ENCODE measurements at regions not wholly inside any gene's neighbourhood (a gene's known extent, or its start where the extent isn't known, plus 50 kb on each side); places are given as distances from the start of the nearest gene placed in this dataset.

- TF ChIP-seq CTCF (IDR thresholded peaks at IDR 0.05; ENCODE audit: insufficient read depth, low read depth, low read length, missing control alignments), result no peak
- H3K4me3 ChIP-seq (ENCODE audit: low read depth, low read length), result no peak overlapping the region
- no peak for DNase-seq (ENCODE audit: low read depth)
Measured at GRCh38 chr1:104852151-104852550, 1102.5 kb downstream of the AMY1C start.

- no peak for DNase-seq (ENCODE audit: low read depth)
- no peak overlapping the region for H3K4me3 ChIP-seq (ENCODE audit: low read depth, low read length)
- TF ChIP-seq CTCF (IDR thresholded peaks at IDR 0.05; ENCODE audit: insufficient read depth, low read depth, low read length, missing control alignments), result no peak
Measured at GRCh38 chr1:104853276-104853675, 1103.6 kb downstream of the AMY1C start.

GRCh38 chr1:104854529-104854928, 1104.8 kb downstream of the AMY1C start:
- TF ChIP-seq CTCF (IDR thresholded peaks at IDR 0.05; ENCODE audit: insufficient read depth, low read depth, low read length, missing control alignments), result no peak
- DNase-seq (ENCODE audit: low read depth), result no peak
- no peak overlapping the region for H3K4me3 ChIP-seq (ENCODE audit: low read depth, low read length)

- DNase-seq (ENCODE audit: low read depth), result no peak
- TF ChIP-seq CTCF (IDR thresholded peaks at IDR 0.05; ENCODE audit: insufficient read depth, low read depth, low read length, missing control alignments), result no peak
- no peak overlapping the region for H3K4me3 ChIP-seq (ENCODE audit: low read depth, low read length)
Measured at GRCh38 chr1:104855550-104855949, 1105.9 kb downstream of the AMY1C start.

GRCh38 chr1:104856091-104856490, 1106.4 kb downstream of the AMY1C start:
- TF ChIP-seq CTCF (IDR thresholded peaks at IDR 0.05; ENCODE audit: insufficient read depth, low read depth, low read length, missing control alignments), result no peak

GRCh38 chr1:104856518-104856917, 1106.8 kb downstream of the AMY1C start:
- TF ChIP-seq CTCF (IDR thresholded peaks at IDR 0.05; ENCODE audit: insufficient read depth, low read depth, low read length, missing control alignments), result no peak
- H3K4me3 ChIP-seq (ENCODE audit: low read depth, low read length), result no peak overlapping the region
- no peak for DNase-seq (ENCODE audit: low read depth)

More at GRCh38 chr1:104856091-104856490, 1106.4 kb downstream of the AMY1C start:
- DNase-seq (ENCODE audit: low read depth), result no peak
- no peak overlapping the region for H3K4me3 ChIP-seq (ENCODE audit: low read depth, low read length)

- no peak for DNase-seq (ENCODE audit: low read depth)
- no peak overlapping the region for H3K4me3 ChIP-seq (ENCODE audit: low read depth, low read length)
- TF ChIP-seq CTCF (IDR thresholded peaks at IDR 0.05; ENCODE audit: insufficient read depth, low read depth, low read length, missing control alignments), result no peak
Measured at GRCh38 chr1:104868794-104869193, 1119.1 kb downstream of the AMY1C start.

Measured in GM12865 (cell line).